ENCODE measurements at regions not wholly inside any gene's neighbourhood (a gene's known extent, or its start where the extent isn't known, plus 50 kb on each side); places are given as distances from the start of the nearest gene placed in this dataset.

DNA sequence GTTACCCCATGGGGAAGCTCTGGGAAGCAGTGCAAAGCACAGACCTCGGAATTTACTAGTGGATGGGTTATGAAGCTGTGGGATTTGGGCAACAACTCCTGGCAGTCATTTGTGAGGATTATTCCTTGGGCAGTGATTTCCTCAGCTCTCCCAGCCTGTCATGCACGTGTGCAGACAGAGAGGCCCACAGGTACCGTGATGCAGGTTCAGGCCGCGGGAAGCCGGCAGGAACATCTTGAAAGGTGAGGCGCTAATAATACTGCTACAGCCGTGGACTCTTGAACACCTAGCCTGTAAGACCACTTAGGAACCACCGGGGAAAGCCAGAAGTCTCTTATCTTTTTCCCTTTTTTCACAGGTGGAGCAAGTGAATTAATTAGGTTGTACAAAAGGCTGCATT, 80.2 kb upstream of the CPHXL start:
- TF ChIP-seq, protein P1, sequence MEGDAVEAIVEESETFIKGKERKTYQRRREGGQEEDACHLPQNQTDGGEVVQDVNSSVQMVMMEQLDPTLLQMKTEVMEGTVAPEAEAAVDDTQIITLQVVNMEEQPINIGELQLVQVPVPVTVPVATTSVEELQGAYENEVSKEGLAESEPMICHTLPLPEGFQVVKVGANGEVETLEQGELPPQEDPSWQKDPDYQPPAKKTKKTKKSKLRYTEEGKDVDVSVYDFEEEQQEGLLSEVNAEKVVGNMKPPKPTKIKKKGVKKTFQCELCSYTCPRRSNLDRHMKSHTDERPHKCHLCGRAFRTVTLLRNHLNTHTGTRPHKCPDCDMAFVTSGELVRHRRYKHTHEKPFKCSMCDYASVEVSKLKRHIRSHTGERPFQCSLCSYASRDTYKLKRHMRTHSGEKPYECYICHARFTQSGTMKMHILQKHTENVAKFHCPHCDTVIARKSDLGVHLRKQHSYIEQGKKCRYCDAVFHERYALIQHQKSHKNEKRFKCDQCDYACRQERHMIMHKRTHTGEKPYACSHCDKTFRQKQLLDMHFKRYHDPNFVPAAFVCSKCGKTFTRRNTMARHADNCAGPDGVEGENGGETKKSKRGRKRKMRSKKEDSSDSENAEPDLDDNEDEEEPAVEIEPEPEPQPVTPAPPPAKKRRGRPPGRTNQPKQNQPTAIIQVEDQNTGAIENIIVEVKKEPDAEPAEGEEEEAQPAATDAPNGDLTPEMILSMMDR (IDR thresholded peaks at IDR 0.05; ENCODE audit: extremely low read depth, low read depth, low read length) = no peak
- Histone ChIP-seq H3K36me3 (ENCODE audit: insufficient read depth, low read length) (no peaks in the 10 kb centered on the region), H3K4me1 (ENCODE audit: insufficient read depth, low read length) (no peaks in the 10 kb centered on the region), H3K27me3 (ENCODE audit: insufficient read depth, low read length) (no peaks in the 10 kb centered on the region), H3K4me3 (ENCODE audit: insufficient read depth, low read length) (no peak overlapping the region), H3K27ac (ENCODE audit: low read depth, low read length) (no peak overlapping the region), H3K9me3 (ENCODE audit: low read depth, low read length) (no peaks in the 10 kb centered on the region), H2AFZ (ENCODE audit: low read length) (no peak overlapping the region), H3K79me2 (ENCODE audit: insufficient read depth, low read length) (no peaks in the 10 kb centered on the region), H3K4me2 (ENCODE audit: insufficient read depth, low read length) (no peak overlapping the region), H4K20me1 (ENCODE audit: insufficient read depth, low read length) (no peaks in the 10 kb centered on the region)
- no peak for DNase-seq (ENCODE audit: insufficient read length, low spot score, missing footprints)

DNA sequence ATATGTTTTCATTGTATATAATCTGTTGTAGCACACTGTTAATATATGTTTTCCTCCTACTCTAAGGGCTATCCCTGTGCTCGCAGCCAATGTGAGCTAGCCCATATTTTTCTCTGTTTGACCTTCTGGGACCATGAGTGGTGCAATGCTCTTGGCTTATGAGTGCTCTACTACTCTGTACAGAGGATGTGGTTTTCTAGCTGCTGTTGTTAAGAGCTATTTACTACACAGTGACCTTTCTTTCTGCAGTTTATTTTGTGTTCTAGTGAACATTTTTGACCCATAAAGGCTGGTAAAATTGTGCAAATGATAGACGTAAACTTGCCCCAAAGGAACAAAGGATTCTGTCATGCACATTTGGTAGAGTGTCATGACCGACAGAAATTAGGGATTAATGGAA, 84.1 kb upstream of the CPHXL start:
- H2AFZ ChIP-seq (ENCODE audit: low read length) = no peak overlapping the region
- no peaks in the 10 kb centered on the region for H3K27me3 ChIP-seq (ENCODE audit: insufficient read depth, low read length)
- H3K4me1 ChIP-seq (ENCODE audit: insufficient read depth, low read length) = no peaks in the 10 kb centered on the region
- H3K9me3 ChIP-seq (ENCODE audit: low read depth, low read length) = no peaks in the 10 kb centered on the region
- H4K20me1 ChIP-seq (ENCODE audit: insufficient read depth, low read length) = no peaks in the 10 kb centered on the region
- TF ChIP-seq, protein P1 (IDR thresholded peaks at IDR 0.05; ENCODE audit: extremely low read depth, low read depth, low read length) = no peak
- H3K4me3 ChIP-seq (ENCODE audit: insufficient read depth, low read length) = no peak overlapping the region
- H3K27ac ChIP-seq (ENCODE audit: low read depth, low read length) = no peak overlapping the region
- H3K4me2 ChIP-seq (ENCODE audit: insufficient read depth, low read length) = no peak overlapping the region
- no peak for DNase-seq (ENCODE audit: insufficient read length, low spot score, missing footprints)
- H3K36me3 ChIP-seq (ENCODE audit: insufficient read depth, low read length) = no peaks in the 10 kb centered on the region
- H3K79me2 ChIP-seq (ENCODE audit: insufficient read depth, low read length) = no peaks in the 10 kb centered on the region

DNA sequence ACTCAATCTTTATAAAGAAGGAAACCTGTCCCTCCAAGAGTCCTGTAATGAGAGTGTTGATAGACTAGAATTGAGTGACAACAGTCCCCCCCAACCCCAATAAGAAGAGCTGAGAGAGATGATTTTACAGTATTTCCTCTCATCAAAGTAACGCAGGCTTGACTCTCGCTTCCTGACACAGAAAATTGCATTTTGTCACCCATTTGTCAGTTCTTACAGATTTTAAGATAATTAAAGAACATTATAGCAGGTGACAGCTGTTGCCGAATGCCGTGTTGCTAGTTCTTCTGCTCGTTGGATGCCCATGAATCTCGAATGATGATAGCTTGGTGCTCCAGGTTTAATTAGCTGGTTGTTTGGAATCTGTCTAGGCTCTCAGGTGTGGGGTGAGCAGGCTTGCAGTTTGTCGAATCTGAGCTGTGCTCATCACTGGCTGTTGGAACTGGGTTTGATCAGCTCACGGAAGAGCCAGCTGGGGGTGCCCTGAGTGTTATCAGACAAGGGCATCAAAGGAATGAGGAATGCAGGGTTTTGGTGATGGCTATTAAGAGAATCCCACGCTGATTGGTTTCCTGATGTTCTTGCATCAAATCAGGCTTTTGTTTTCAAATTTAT, 84.8 kb upstream of the CPHXL start:
- DNase-seq (ENCODE audit: insufficient read length, low spot score, missing footprints) = no peak
- Histone ChIP-seq H3K4me3 (ENCODE audit: insufficient read depth, low read length) (no peak overlapping the region), H3K4me2 (ENCODE audit: insufficient read depth, low read length) (no peak overlapping the region), H3K79me2 (ENCODE audit: insufficient read depth, low read length) (no peaks in the 10 kb centered on the region), H2AFZ (ENCODE audit: low read length) (no peak overlapping the region), H3K27me3 (ENCODE audit: insufficient read depth, low read length) (no peaks in the 10 kb centered on the region), H3K36me3 (ENCODE audit: insufficient read depth, low read length) (no peaks in the 10 kb centered on the region), H3K27ac (ENCODE audit: low read depth, low read length) (no peak overlapping the region), H4K20me1 (ENCODE audit: insufficient read depth, low read length) (no peaks in the 10 kb centered on the region), H3K4me1 (ENCODE audit: insufficient read depth, low read length) (no peaks in the 10 kb centered on the region), H3K9me3 (ENCODE audit: low read depth, low read length) (no peaks in the 10 kb centered on the region)
- TF ChIP-seq, protein P1 (IDR thresholded peaks at IDR 0.05; ENCODE audit: extremely low read depth, low read depth, low read length) = no peak

DNA sequence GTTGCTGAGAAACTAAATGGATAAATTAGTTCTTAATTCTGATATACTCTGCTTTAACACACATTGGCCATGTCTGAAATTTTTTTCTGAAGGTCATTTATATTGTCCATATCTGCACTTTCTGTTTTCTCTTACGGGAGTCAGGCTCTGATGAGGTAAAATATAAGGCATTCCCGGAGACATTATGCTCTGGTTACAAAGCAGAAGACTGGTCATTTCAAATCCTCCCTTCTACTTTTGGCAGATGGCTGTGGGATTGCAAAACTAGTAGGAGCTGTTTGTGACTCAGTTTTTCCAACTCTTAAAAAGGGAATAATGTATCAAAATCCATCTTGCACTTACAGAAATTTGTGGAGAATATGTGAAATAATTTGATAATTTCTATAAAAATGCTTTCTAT, 92.2 kb upstream of the CPHXL start:
- Histone ChIP-seq H3K27me3 (ENCODE audit: insufficient read depth, low read length) (no peaks in the 10 kb centered on the region), H3K79me2 (ENCODE audit: insufficient read depth, low read length) (no peaks in the 10 kb centered on the region), H3K4me2 (ENCODE audit: insufficient read depth, low read length) (no peak overlapping the region), H2AFZ (ENCODE audit: low read length) (no peak overlapping the region), H4K20me1 (ENCODE audit: insufficient read depth, low read length) (no peaks in the 10 kb centered on the region), H3K36me3 (ENCODE audit: insufficient read depth, low read length) (no peaks in the 10 kb centered on the region), H3K9me3 (ENCODE audit: low read depth, low read length) (no peaks in the 10 kb centered on the region), H3K27ac (ENCODE audit: low read depth, low read length) (no peak overlapping the region), H3K4me3 (ENCODE audit: insufficient read depth, low read length) (no peak overlapping the region), H3K4me1 (ENCODE audit: insufficient read depth, low read length) (no peaks in the 10 kb centered on the region)
- no peak for DNase-seq (ENCODE audit: insufficient read length, low spot score, missing footprints)
- TF ChIP-seq, protein P1 (IDR thresholded peaks at IDR 0.05; ENCODE audit: extremely low read depth, low read depth, low read length) = no peak
